IPS-20b (cell line): ENCODE measurements at regions not wholly inside any gene's neighbourhood (a gene's known extent, or its start where the extent isn't known, plus 50 kb on each side); places are given as distances from the start of the nearest gene placed in this dataset.

Experiments used
- H3K27ac ChIP-seq: one replicate; pipeline ENCODE4 v1.5.1; 2013; ENCODE audit warnings: low read length
- H3K27me3 ChIP-seq: 2 replicates; pipeline ENCODE4 v1.6.1; 2013; ENCODE audit warnings: mild to moderate bottlenecking, low read length, inconsistent platforms; ENCODE audit not compliant: insufficient read depth
- H3K36me3 ChIP-seq: 2 replicates; pipeline ENCODE4 v1.6.1; 2013; ENCODE audit warnings: low read depth, mild to moderate bottlenecking, inconsistent platforms, low read length, moderate library complexity; ENCODE audit not compliant: insufficient read depth
- H3K4me1 ChIP-seq: 2 replicates; pipeline ENCODE4 v1.6.1; 2013; ENCODE audit warnings: mild to moderate bottlenecking, control low read depth, inconsistent platforms, low read length, moderate library complexity; ENCODE audit not compliant: insufficient read depth
- H3K4me3 ChIP-seq: 2 replicates; pipeline ENCODE4 v1.5.1; 2013; ENCODE audit warnings: mild to moderate bottlenecking, low read length, inconsistent platforms
- H3K9ac ChIP-seq: 2 replicates; pipeline ENCODE4 v1.6.1; 2013; ENCODE audit warnings: low read depth, mild to moderate bottlenecking, inconsistent platforms, low read length, moderate library complexity
- H3K9me3 ChIP-seq: 2 replicates; pipeline ENCODE4 v1.6.1; 2013; ENCODE audit warnings: mild to moderate bottlenecking, low read depth, low read length, inconsistent platforms; ENCODE audit not compliant: insufficient read depth

GRCh38 chrX:30979271-30979670, 90.2 kb upstream of the TAB3 start:
- Histone ChIP-seq H3K27ac (no peak overlapping the region), H3K27me3 (no peaks in the 10 kb centered on the region), H3K9ac (no peak overlapping the region), H3K4me3 (no peak overlapping the region), H3K4me1 (no peaks in the 10 kb centered on the region), H3K36me3 (no peaks in the 10 kb centered on the region), H3K9me3 (no peaks in the 10 kb centered on the region)

GRCh38 chrX:30975467-30975866, 86.4 kb upstream of the TAB3 start:
- H3K9me3 ChIP-seq: no peaks in the 10 kb centered on the region
- H3K27me3 ChIP-seq: peaks cover 5% of the 10 kb centered on the region; the same call in 1 of the 2 replicates
- no peaks in the 10 kb centered on the region for H3K4me1 ChIP-seq
- no peak overlapping the region for H3K27ac ChIP-seq
- H3K4me3 ChIP-seq: no peak overlapping the region
- no peak overlapping the region for H3K9ac ChIP-seq
- H3K36me3 ChIP-seq: no peaks in the 10 kb centered on the region

GRCh38 chrX:30973784-30974427, 84.9 kb upstream of the TAB3 start:
- H3K36me3 ChIP-seq: no peaks in the 10 kb centered on the region
- H3K9me3 ChIP-seq: no peaks in the 10 kb centered on the region
- no peak overlapping the region for H3K4me3 ChIP-seq
- H3K9ac ChIP-seq: no peak overlapping the region
- H3K4me1 ChIP-seq: no peaks in the 10 kb centered on the region
- H3K27me3 ChIP-seq: peaks cover 5% of the 10 kb centered on the region; the same call in 1 of the 2 replicates
- no peak overlapping the region for H3K27ac ChIP-seq

GRCh38 chrX:30971774-30972603, 82.9 kb upstream of the TAB3 start:
- Histone ChIP-seq H3K9me3 (no peaks in the 10 kb centered on the region), H3K36me3 (no peaks in the 10 kb centered on the region), H3K27ac (no peak overlapping the region), H3K4me3 (peak overlapping the region; percentile 40; the same call in 1 of the 2 replicates), H3K4me1 (no peaks in the 10 kb centered on the region), H3K27me3 (peaks cover 5% of the 10 kb centered on the region; the same call in 1 of the 2 replicates), H3K9ac (no peak overlapping the region)

- no peaks in the 10 kb centered on the region for H3K4me1 ChIP-seq
- no peak overlapping the region for H3K27ac ChIP-seq
- H3K27me3 ChIP-seq: peaks cover 5% of the 10 kb centered on the region; the same call in 1 of the 2 replicates
- H3K4me3 ChIP-seq: no peak overlapping the region
- H3K36me3 ChIP-seq: no peaks in the 10 kb centered on the region
- H3K9ac ChIP-seq: no peak overlapping the region
- no peaks in the 10 kb centered on the region for H3K9me3 ChIP-seq
These were observed 78.5 kb upstream of the TAB3 start for GRCh38 chrX:30967516-30967915.

- H3K27me3 ChIP-seq: no peaks in the 10 kb centered on the region
- no peaks in the 10 kb centered on the region for H3K9me3 ChIP-seq
- no peak overlapping the region for H3K9ac ChIP-seq
- no peaks in the 10 kb centered on the region for H3K4me1 ChIP-seq
- H3K36me3 ChIP-seq: no peaks in the 10 kb centered on the region
- H3K27ac ChIP-seq: no peak overlapping the region
- H3K4me3 ChIP-seq: no peak overlapping the region
These were observed 76.7 kb upstream of the TAB3 start for GRCh38 chrX:30965767-30966166.

- Histone ChIP-seq H3K4me1 (no peaks in the 10 kb centered on the region), H3K27me3 (no peaks in the 10 kb centered on the region), H3K27ac (no peak overlapping the region), H3K4me3 (no peak overlapping the region), H3K9me3 (no peaks in the 10 kb centered on the region), H3K9ac (no peak overlapping the region), H3K36me3 (no peaks in the 10 kb centered on the region)
These were observed 72.5 kb upstream of the TAB3 start for GRCh38 chrX:30961387-30962174.

- no peaks in the 10 kb centered on the region for H3K27me3 ChIP-seq
- no peaks in the 10 kb centered on the region for H3K36me3 ChIP-seq
- H3K9me3 ChIP-seq: no peaks in the 10 kb centered on the region
- H3K4me1 ChIP-seq: no peaks in the 10 kb centered on the region
- H3K27ac ChIP-seq: no peak overlapping the region
- H3K4me3 ChIP-seq: no peak overlapping the region
- no peak overlapping the region for H3K9ac ChIP-seq
These were observed 68.7 kb upstream of the TAB3 start for GRCh38 chrX:30957753-30958152.

GRCh38 chrX:30955687-30956086, 66.6 kb upstream of the TAB3 start:
- Histone ChIP-seq H3K27ac (no peak overlapping the region), H3K4me3 (no peak overlapping the region)

GRCh38 chrX:30951003-30951402, 61.9 kb upstream of the TAB3 start:
- H3K27me3 ChIP-seq: no peaks in the 10 kb centered on the region
- no peak overlapping the region for H3K4me3 ChIP-seq
- H3K27ac ChIP-seq: no peak overlapping the region
- H3K4me1 ChIP-seq: no peaks in the 10 kb centered on the region
- no peak overlapping the region for H3K9ac ChIP-seq
- H3K9me3 ChIP-seq: no peaks in the 10 kb centered on the region
- H3K36me3 ChIP-seq: no peaks in the 10 kb centered on the region

More at GRCh38 chrX:30955687-30956086, 66.6 kb upstream of the TAB3 start:
- no peaks in the 10 kb centered on the region for H3K27me3 ChIP-seq
- no peaks in the 10 kb centered on the region for H3K36me3 ChIP-seq
- no peak overlapping the region for H3K9ac ChIP-seq
- H3K9me3 ChIP-seq: no peaks in the 10 kb centered on the region
- no peaks in the 10 kb centered on the region for H3K4me1 ChIP-seq

- no peaks in the 10 kb centered on the region for H3K9me3 ChIP-seq
- H3K36me3 ChIP-seq: no peaks in the 10 kb centered on the region
- no peak overlapping the region for H3K9ac ChIP-seq
- no peaks in the 10 kb centered on the region for H3K4me1 ChIP-seq
- no peak overlapping the region for H3K4me3 ChIP-seq
- no peaks in the 10 kb centered on the region for H3K27me3 ChIP-seq
- H3K27ac ChIP-seq: no peak overlapping the region
These were observed 61.3 kb upstream of the TAB3 start for GRCh38 chrX:30950391-30950790.
